ENCODE measurements at regions not wholly inside any gene's neighbourhood (a gene's known extent, or its start where the extent isn't known, plus 50 kb on each side); places are given as distances from the start of the nearest gene placed in this dataset.

DNA sequence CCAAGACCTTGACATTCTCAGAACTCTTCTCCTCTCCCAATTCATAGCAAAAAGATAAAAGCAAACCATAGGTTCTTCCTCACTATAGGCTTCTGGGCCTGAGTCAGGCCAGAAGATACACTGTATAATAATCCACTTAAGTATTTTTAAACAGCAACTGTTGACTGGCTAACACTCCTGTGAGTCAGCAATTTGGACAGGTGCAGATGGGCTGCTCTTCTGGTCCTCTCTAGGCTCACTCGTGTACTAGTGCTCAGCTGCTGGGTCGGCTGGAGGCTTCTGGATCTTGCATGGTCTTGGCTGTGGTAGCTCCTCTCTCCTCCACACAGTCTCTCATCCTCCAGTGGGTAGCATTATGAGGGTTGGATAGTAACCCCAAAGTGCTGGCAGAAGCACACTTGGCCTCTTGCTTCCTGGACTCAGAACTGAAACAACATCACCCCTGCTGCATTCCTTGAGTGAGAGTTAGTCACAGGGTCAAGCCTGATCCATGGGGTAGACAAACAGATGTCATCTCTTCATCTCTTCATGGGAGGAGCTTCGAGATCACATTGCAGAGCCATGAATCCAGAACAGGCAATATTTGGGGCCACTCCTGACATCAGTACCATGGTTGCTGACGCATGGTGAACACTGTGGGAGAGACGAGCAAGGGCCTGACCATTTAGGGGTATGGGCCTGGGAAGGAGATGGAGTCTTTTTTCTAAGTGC is 86.9 kb downstream of the C6orf118 start:
- in situ Hi-C loops (cut with MboI; ENCODE audit: low sequenced_read_pairs in 4 of 4) (no loop called here), intact Hi-C loops (cut with DNase I; ENCODE audit: low total_unique reads) (no loop called here)
- no peak for TF ChIP-seq CTCF (IDR thresholded peaks at IDR 0.05 in 4 of 5, conservative IDR thresholded peaks at IDR 0.05 in 1 of 5)
- no peak for TF ChIP-seq POLR2A (IDR thresholded peaks at IDR 0.05)
- H3K27me3 ChIP-seq, result no peaks in the 10 kb centered on the region
- no peak overlapping the region for H3K4me3 ChIP-seq
- H3K9me3 ChIP-seq, result no peaks in the 10 kb centered on the region
- no peaks in the 10 kb centered on the region for H3K36me3 ChIP-seq
- DNase-seq (no peak), ATAC-seq (no peak)
- H3K27ac ChIP-seq, result no peak overlapping the region
- peaks cover 0 to 4% of the 10 kb centered on the region in 2 donors for H3K4me1 ChIP-seq

- in situ Hi-C loops (cut with MboI; ENCODE audit: low sequenced_read_pairs in 4 of 4), result no loop called here
- no peak overlapping the region for H3K4me3 ChIP-seq
- DNase-seq (no peak), ATAC-seq (no peak)
- no peaks in the 10 kb centered on the region for H3K27me3 ChIP-seq
- no peaks in the 10 kb centered on the region for H3K36me3 ChIP-seq
- intact Hi-C loops (cut with DNase I; ENCODE audit: low total_unique reads), result no loop called here
- peaks cover 0 to 4% of the 10 kb centered on the region in 2 donors for H3K4me1 ChIP-seq
- no peak for TF ChIP-seq POLR2A (IDR thresholded peaks at IDR 0.05)
- TF ChIP-seq CTCF (IDR thresholded peaks at IDR 0.05 in 4 of 5, conservative IDR thresholded peaks at IDR 0.05 in 1 of 5), result no peak
- H3K27ac ChIP-seq, result no peak overlapping the region
- H3K9me3 ChIP-seq, result no peaks in the 10 kb centered on the region
These were observed 89.4 kb downstream of the C6orf118 start for GRCh38 chr6:165220045-165220444.

DNA sequence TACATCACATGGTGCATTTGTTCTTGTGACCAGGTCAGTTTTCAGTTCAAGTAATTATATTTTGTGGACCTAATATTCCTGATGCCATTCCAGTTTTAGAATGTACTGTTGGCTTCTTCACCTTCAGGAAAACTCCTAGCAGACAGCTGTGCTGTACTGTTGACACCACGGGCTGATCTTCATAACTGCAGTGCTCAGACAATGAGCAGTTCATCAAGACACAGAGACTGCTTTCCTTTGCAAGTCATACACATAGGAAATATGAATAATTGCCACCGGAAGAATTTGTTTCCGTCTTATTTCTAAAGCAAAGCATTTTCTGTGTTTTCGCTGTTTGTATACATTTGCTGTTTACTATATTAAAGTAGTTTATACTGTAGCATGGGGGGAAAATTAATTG is 89.8 kb downstream of the C6orf118 start:
- DNase-seq (no peak), ATAC-seq (no peak)
- H3K4me1 ChIP-seq, result peaks cover 0 to 4% of the 10 kb centered on the region in 2 donors
- in situ Hi-C loops (cut with MboI; ENCODE audit: low sequenced_read_pairs in 4 of 4) (no loop called here), intact Hi-C loops (cut with DNase I; ENCODE audit: low total_unique reads) (no loop called here)
- no peaks in the 10 kb centered on the region for H3K9me3 ChIP-seq
- H3K27me3 ChIP-seq, result no peaks in the 10 kb centered on the region
- no peak for TF ChIP-seq CTCF (IDR thresholded peaks at IDR 0.05 in 4 of 5, conservative IDR thresholded peaks at IDR 0.05 in 1 of 5)
- TF ChIP-seq POLR2A (IDR thresholded peaks at IDR 0.05), result no peak
- H3K36me3 ChIP-seq, result no peaks in the 10 kb centered on the region
- H3K27ac ChIP-seq, result no peak overlapping the region
- no peak overlapping the region for H3K4me3 ChIP-seq

DNA sequence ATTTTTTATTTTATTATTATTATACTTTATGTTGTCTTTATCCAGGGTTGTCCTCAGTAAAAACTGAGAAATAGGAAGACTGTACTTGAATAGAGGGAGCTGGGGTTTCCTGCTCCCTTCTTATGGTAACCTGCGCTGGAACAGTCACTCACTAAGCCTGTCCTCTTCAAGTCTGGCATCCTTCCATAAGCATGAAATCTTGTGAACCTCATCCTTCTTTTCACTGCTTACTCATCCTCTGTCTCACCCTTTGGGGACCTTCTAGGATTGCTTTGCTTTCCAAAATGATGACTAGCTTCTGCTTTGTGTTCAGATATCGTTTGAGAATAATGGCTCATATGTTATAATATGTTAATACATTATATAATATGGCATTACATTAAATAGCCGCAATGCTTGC is 90.6 kb downstream of the C6orf118 start:
- in situ Hi-C loops (cut with MboI; ENCODE audit: low sequenced_read_pairs in 4 of 4) (no loop called here), intact Hi-C loops (cut with DNase I; ENCODE audit: low total_unique reads) (no loop called here)
- peaks cover 0 to 4% of the 10 kb centered on the region in 2 donors for H3K4me1 ChIP-seq
- H3K36me3 ChIP-seq, result no peaks in the 10 kb centered on the region
- H3K4me3 ChIP-seq, result no peak overlapping the region
- H3K27me3 ChIP-seq, result no peaks in the 10 kb centered on the region
- DNase-seq (no peak), ATAC-seq (peak; percentile 41 to 69)
- no peak for TF ChIP-seq POLR2A (IDR thresholded peaks at IDR 0.05)
- no peak for TF ChIP-seq CTCF (IDR thresholded peaks at IDR 0.05 in 4 of 5, conservative IDR thresholded peaks at IDR 0.05 in 1 of 5)
- no peaks in the 10 kb centered on the region for H3K9me3 ChIP-seq
- no peak overlapping the region for H3K27ac ChIP-seq

GRCh38 chr6:165206798-165207197 is 102.6 kb downstream of the C6orf118 start:
- ATAC-seq (no peak), DNase-seq (no peak)
- Histone ChIP-seq H3K27me3 (no peaks in the 10 kb centered on the region), H3K4me1 (peaks cover 4 to 10% of the 10 kb centered on the region in 2 donors), H3K9me3 (no peaks in the 10 kb centered on the region), H3K4me3 (no peak overlapping the region), H3K27ac (no peak overlapping the region), H3K36me3 (no peaks in the 10 kb centered on the region)
- intact Hi-C loops (cut with DNase I; ENCODE audit: low total_unique reads) (no loop called here), in situ Hi-C loops (cut with MboI; ENCODE audit: low sequenced_read_pairs in 4 of 4) (no loop called here)
- TF ChIP-seq CTCF (IDR thresholded peaks at IDR 0.05 in 4 of 5, conservative IDR thresholded peaks at IDR 0.05 in 1 of 5) (no peak), POLR2A (IDR thresholded peaks at IDR 0.05) (no peak)

Data from gastrocnemius medialis (tissue), 4 donors.